ENCODE measurements at regions not wholly inside any gene's neighbourhood (a gene's known extent, or its start where the extent isn't known, plus 50 kb on each side); places are given as distances from the start of the nearest gene placed in this dataset.
"Not testable (repeated sequence)": the region's sequence is repeated elsewhere in the genome, so short reads cannot be mapped to it uniquely, and the experiment has no call there.

- DNase-seq: no peak
Measured at GRCh38 chr6:51430589-51430988, 611.9 kb downstream of the TFAP2B start.

- DNase-seq: no peak
Measured at GRCh38 chr6:51432481-51432880, 613.8 kb downstream of the TFAP2B start.

- no peak for DNase-seq
Measured at GRCh38 chr6:51450248-51450957, 631.7 kb downstream of the TFAP2B start.

GRCh38 chr6:51450958-51451357 is 632.3 kb downstream of the TFAP2B start:
- no peak for DNase-seq

- DNase-seq: no peak
Measured at GRCh38 chr6:51456282-51456681, 631.1 kb downstream of the PKHD1 start.

- no peak for DNase-seq
Measured at GRCh38 chr6:51459958-51460357, 627.5 kb downstream of the PKHD1 start.

GRCh38 chr6:51462896-51463295 is 624.5 kb downstream of the PKHD1 start:
- DNase-seq: no peak

GRCh38 chr6:51463321-51463720 is 624.1 kb downstream of the PKHD1 start:
- DNase-seq: no peak

- DNase-seq: no peak
Measured at GRCh38 chr6:51464956-51465355, 622.5 kb downstream of the PKHD1 start.

- DNase-seq: no peak
Measured at GRCh38 chr6:51466427-51466826, 621.0 kb downstream of the PKHD1 start.

- DNase-seq: no peak
Measured at GRCh38 chr6:51467231-51467952, 620.0 kb downstream of the PKHD1 start.

GRCh38 chr6:51468704-51469103 is 618.7 kb downstream of the PKHD1 start:
- DNase-seq: no peak

GRCh38 chr6:51472745-51473487 is 614.5 kb downstream of the PKHD1 start:
- no peak for DNase-seq

GRCh38 chr6:51474022-51474975 is 613.1 kb downstream of the PKHD1 start:
- DNase-seq: no peak

- DNase-seq: no peak
Measured at GRCh38 chr6:51477711-51478311, 609.6 kb downstream of the PKHD1 start.

GRCh38 chr6:51479296-51479695 is 608.1 kb downstream of the PKHD1 start:
- no peak for DNase-seq

- DNase-seq: no peak
Measured at GRCh38 chr6:51480040-51480439, 607.4 kb downstream of the PKHD1 start.

- not testable (repeated sequence) for DNase-seq
Measured at GRCh38 chr6:51485869-51486268, 601.5 kb downstream of the PKHD1 start.

GRCh38 chr6:51487937-51488336 is 599.5 kb downstream of the PKHD1 start:
- no peak for DNase-seq

GRCh38 chr6:51489133-51489532 is 598.3 kb downstream of the PKHD1 start:
- no peak for DNase-seq

- DNase-seq: no peak
Measured at GRCh38 chr6:51490101-51490500, 597.3 kb downstream of the PKHD1 start.

GRCh38 chr6:51494342-51494741 is 593.1 kb downstream of the PKHD1 start:
- no peak for DNase-seq
